Gastrocnemius medialis (tissue), 4 donors: ENCODE measurements at regions not wholly inside any gene's neighbourhood (a gene's known extent, or its start where the extent isn't known, plus 50 kb on each side); places are given as distances from the start of the nearest gene placed in this dataset.
"Not testable (repeated sequence)": the region's sequence is repeated elsewhere in the genome, so short reads cannot be mapped to it uniquely, and the experiment has no call there.

Experiments used
- POLR2A ChIP-seq, 2 donors: fragments of 450-650 bp; IDR thresholded peaks; one replicate each; pipeline ENCODE4 v1.6.1; 2017; ENCODE audit warnings: antibody characterized with exemption in 2 of 2, mild to moderate bottlenecking in 2 of 2, moderate library complexity in 2 of 2
- TF ChIP-seq, protein P1 (sequence below), 5 experiments: fragments of 450-650 bp in 3 of 5; fragments of 200-600 bp in 2 of 5; sonication (generic) in 2 of 5; IDR thresholded peaks in 4 of 5; conservative IDR thresholded peaks in 1 of 5; 1 replicate in 4 of 5; 2 replicates in 1 of 5; pipeline ENCODE4 v1.5.1; 2016 to 2019; ENCODE audit warnings: antibody characterized with exemption in 5 of 5, mild to moderate bottlenecking in 3 of 5, moderate library complexity in 3 of 5

DNA sequence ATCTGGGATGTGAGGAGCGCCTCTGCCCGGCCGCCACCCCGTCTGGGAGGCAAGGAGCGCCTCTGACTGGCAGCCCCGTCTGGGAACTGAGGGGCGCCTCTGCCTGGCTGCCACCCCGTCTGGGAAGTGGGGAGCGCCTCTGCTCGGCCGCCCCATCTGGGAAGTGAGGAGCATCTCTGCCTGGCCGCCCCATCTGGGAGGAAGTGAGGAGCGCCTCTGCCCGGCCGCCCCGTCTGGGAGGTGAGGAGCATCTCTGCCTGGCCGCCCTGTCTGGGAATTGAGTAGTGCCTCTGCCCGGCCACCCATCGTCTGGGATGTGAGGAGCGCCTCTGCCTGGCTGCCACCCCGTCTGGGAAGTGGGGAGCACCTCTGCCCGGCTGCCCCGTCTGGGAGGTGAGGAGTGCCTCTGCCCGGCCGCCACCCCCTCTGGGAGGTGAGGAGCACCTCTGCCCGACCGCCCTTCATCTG, 481.5 kb upstream of the GNPDA2 start:
- TF ChIP-seq, protein P1, sequence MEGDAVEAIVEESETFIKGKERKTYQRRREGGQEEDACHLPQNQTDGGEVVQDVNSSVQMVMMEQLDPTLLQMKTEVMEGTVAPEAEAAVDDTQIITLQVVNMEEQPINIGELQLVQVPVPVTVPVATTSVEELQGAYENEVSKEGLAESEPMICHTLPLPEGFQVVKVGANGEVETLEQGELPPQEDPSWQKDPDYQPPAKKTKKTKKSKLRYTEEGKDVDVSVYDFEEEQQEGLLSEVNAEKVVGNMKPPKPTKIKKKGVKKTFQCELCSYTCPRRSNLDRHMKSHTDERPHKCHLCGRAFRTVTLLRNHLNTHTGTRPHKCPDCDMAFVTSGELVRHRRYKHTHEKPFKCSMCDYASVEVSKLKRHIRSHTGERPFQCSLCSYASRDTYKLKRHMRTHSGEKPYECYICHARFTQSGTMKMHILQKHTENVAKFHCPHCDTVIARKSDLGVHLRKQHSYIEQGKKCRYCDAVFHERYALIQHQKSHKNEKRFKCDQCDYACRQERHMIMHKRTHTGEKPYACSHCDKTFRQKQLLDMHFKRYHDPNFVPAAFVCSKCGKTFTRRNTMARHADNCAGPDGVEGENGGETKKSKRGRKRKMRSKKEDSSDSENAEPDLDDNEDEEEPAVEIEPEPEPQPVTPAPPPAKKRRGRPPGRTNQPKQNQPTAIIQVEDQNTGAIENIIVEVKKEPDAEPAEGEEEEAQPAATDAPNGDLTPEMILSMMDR (IDR thresholded peaks at IDR 0.05 in 4 of 5, conservative IDR thresholded peaks at IDR 0.05 in 1 of 5) = not testable (repeated sequence)
- TF ChIP-seq POLR2A (IDR thresholded peaks at IDR 0.05) = not testable (repeated sequence)
